ENCODE measurements at regions not wholly inside any gene's neighbourhood (a gene's known extent, or its start where the extent isn't known, plus 50 kb on each side); places are given as distances from the start of the nearest gene placed in this dataset.

GRCh38 chr18:78676622-78677482 lies 302.8 kb upstream of the SALL3 start:
- no peak for DNase-seq

- no peak for DNase-seq
Measured at GRCh38 chr18:78677483-78678317, 301.9 kb upstream of the SALL3 start.

- no peak for DNase-seq
Measured at GRCh38 chr18:78678318-78678695, 301.3 kb upstream of the SALL3 start.

- no peak for DNase-seq
Measured at GRCh38 chr18:78679031-78679430, 300.6 kb upstream of the SALL3 start.

- DNase-seq, result no peak
Measured at GRCh38 chr18:78679613-78680260, 299.9 kb upstream of the SALL3 start.

GRCh38 chr18:78681396-78681795 lies 298.2 kb upstream of the SALL3 start:
- DNase-seq, result no peak

- no peak for DNase-seq
Measured at GRCh38 chr18:78681934-78682333, 297.7 kb upstream of the SALL3 start.

- DNase-seq, result no peak
Measured at GRCh38 chr18:78682716-78683115, 296.9 kb upstream of the SALL3 start.

GRCh38 chr18:78683191-78684010 lies 296.2 kb upstream of the SALL3 start:
- DNase-seq, result no peak

GRCh38 chr18:78685250-78685979 lies 294.2 kb upstream of the SALL3 start:
- DNase-seq, result no peak

- DNase-seq, result no peak
Measured at GRCh38 chr18:78685980-78686530, 293.6 kb upstream of the SALL3 start.

- DNase-seq, result no peak
Measured at GRCh38 chr18:78686976-78687685, 292.5 kb upstream of the SALL3 start.

- no peak for DNase-seq
Measured at GRCh38 chr18:78687736-78688135, 291.9 kb upstream of the SALL3 start.

- no peak for DNase-seq
Measured at GRCh38 chr18:78688249-78688648, 291.4 kb upstream of the SALL3 start.

- no peak for DNase-seq
Measured at GRCh38 chr18:78688916-78689315, 290.7 kb upstream of the SALL3 start.

GRCh38 chr18:78689606-78690005 lies 290.0 kb upstream of the SALL3 start:
- DNase-seq, result no peak

- DNase-seq, result no peak
Measured at GRCh38 chr18:78692105-78692504, 287.5 kb upstream of the SALL3 start.

- DNase-seq, result no peak
Measured at GRCh38 chr18:78693429-78693828, 286.2 kb upstream of the SALL3 start.

- no peak for DNase-seq
Measured at GRCh38 chr18:78696698-78697435, 282.8 kb upstream of the SALL3 start.

- DNase-seq, result no peak
Measured at GRCh38 chr18:78697446-78697845, 282.2 kb upstream of the SALL3 start.

Data from stimulated activated CD4-positive, alpha-beta T cell treated with anti-CD3 and anti-CD28 coated beads, Interleukin-4, amount 100 ng/mL, for 1 hour (primary cell).